GM06990 (cell line): ENCODE measurements at regions not wholly inside any gene's neighbourhood (a gene's known extent, or its start where the extent isn't known, plus 50 kb on each side); places are given as distances from the start of the nearest gene placed in this dataset.
A peak's percentile ranks its signal among the peaks of the same experiment; 100 is the strongest.
"Not testable (repeated sequence)": the region's sequence is repeated elsewhere in the genome, so short reads cannot be mapped to it uniquely, and the experiment has no call there.

Source experiments
- DNase-seq: peaks from one replicate; pipeline ENCODE4 v3.0.0-alpha.2; 2011; ENCODE audit not compliant: insufficient read length; ENCODE audit errors: extremely low read depth
- H3K27me3 ChIP-seq: replicated peaks from 2 replicates; pipeline ENCODE4 v1.6.0; 2011; ENCODE audit warnings: low read length; ENCODE audit not compliant: control insufficient read depth, insufficient read depth
- H3K36me3 ChIP-seq: 2 replicates; pipeline ENCODE4 v1.5.1; 2011; ENCODE audit warnings: low read length; ENCODE audit not compliant: control insufficient read depth, insufficient read depth
- H3K4me3 ChIP-seq: replicated peaks from 2 replicates; pipeline ENCODE4 v1.5.1; 2011; ENCODE audit warnings: low read depth, mild to moderate bottlenecking, control low read depth, low read length
- CTCF ChIP-seq: IDR thresholded peaks from 2 replicates; pipeline ENCODE4 v1.5.1; 2011; ENCODE audit warnings: low read length, control low read depth, mild to moderate bottlenecking, inconsistent platforms; ENCODE audit not compliant: insufficient read depth, poor library complexity, severe bottlenecking

- no peaks in the 10 kb centered on the region for H3K36me3 ChIP-seq
- TF ChIP-seq CTCF = no peak
- no peak overlapping the region for H3K4me3 ChIP-seq
- no peak for DNase-seq
- peaks cover 8% of the 10 kb centered on the region for H3K27me3 ChIP-seq
Observed at GRCh38 chr1:147076442-147076841, 95.8 kb downstream of the PRKAB2 start.

GRCh38 chr1:147072482-147073432 lies 99.5 kb downstream of the PRKAB2 start:
- H3K27me3 ChIP-seq = peaks cover 5% of the 10 kb centered on the region
- peak overlapping the region; percentile 25 for H3K4me3 ChIP-seq
- DNase-seq = no peak
- no peak for TF ChIP-seq CTCF
- H3K36me3 ChIP-seq = no peaks in the 10 kb centered on the region

GRCh38 chr1:147071142-147071541 lies 101.1 kb downstream of the PRKAB2 start:
- H3K36me3 ChIP-seq = no peaks in the 10 kb centered on the region
- no peak overlapping the region for H3K4me3 ChIP-seq
- TF ChIP-seq CTCF = no peak
- peaks cover 5% of the 10 kb centered on the region for H3K27me3 ChIP-seq
- no peak for DNase-seq

- TF ChIP-seq CTCF = no peak
- no peaks in the 10 kb centered on the region for H3K36me3 ChIP-seq
- no peak for DNase-seq
Observed at GRCh38 chr1:147062956-147063355, 109.3 kb downstream of the PRKAB2 start.

GRCh38 chr1:147061880-147062279 lies 110.4 kb downstream of the PRKAB2 start:
- not testable (repeated sequence) for H3K27me3 ChIP-seq, H3K36me3 ChIP-seq, H3K4me3 ChIP-seq, DNase-seq

More at GRCh38 chr1:147062956-147063355, 109.3 kb downstream of the PRKAB2 start:
- Histone ChIP-seq H3K4me3 (no peak overlapping the region), H3K27me3 (no peaks in the 10 kb centered on the region)

- Histone ChIP-seq H3K36me3 (no peaks in the 10 kb centered on the region), H3K4me3 (no peak overlapping the region), H3K27me3 (no peaks in the 10 kb centered on the region)
- TF ChIP-seq CTCF = no peak
- no peak for DNase-seq
Observed at GRCh38 chr1:147053269-147053668, 115.1 kb downstream of the NBPF12 start.
